ENCODE measurements at regions not wholly inside any gene's neighbourhood (a gene's known extent, or its start where the extent isn't known, plus 50 kb on each side); places are given as distances from the start of the nearest gene placed in this dataset.

DNA sequence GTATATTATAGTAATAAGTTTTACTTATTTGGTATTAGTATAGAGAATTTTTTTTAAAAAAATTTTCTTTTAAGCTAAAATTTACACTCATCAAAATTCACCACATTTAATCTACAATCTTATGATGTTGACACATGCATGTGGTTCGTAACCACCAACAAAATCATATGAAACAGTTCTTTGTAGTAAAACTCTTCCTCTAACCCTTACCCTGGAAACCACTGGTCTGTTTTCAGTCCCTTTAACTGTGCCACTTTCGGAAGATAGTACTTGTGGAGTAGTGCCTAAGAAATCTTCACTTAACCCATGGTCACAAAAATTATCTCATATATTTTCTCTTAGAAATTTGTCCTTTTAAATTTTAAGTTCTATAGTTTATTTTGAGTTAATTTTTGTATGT, 1498.8 kb downstream of the MAT2B start:
- 74% methylated on average over 2 of the region's 2 CpGs for WGBS
- no peak for DNase-seq (ENCODE audit: low spot score)
- Histone ChIP-seq H3K27ac (ENCODE audit: low read depth in 1 of 2, low read length in 2 of 2) (no peak overlapping the region), H3K27me3 (ENCODE audit: control insufficient read depth in 4 of 4, insufficient read depth in 4 of 4, low read length in 3 of 4) (no peaks in the 10 kb centered on the region), H3K9ac (ENCODE audit: low read depth in 1 of 2, low read length in 2 of 2) (no peak overlapping the region), H3K36me3 (ENCODE audit: control insufficient read depth in 4 of 4, insufficient read depth in 3 of 4, low read depth in 1 of 4, low read length in 3 of 4) (no peaks in the 10 kb centered on the region), H3K4me3 (ENCODE audit: low read depth in 1 of 3, low read length in 3 of 3) (no peak overlapping the region), H3K4me1 (ENCODE audit: control insufficient read depth in 4 of 4, insufficient read depth in 4 of 4, low read length in 3 of 4) (no peaks in the 10 kb centered on the region), H3K9me3 (ENCODE audit: control insufficient read depth in 4 of 4, low read length in 3 of 4) (no peaks in the 10 kb centered on the region)
- TF ChIP-seq HNF4G (IDR thresholded peaks at IDR 0.05) (no peak), HNF4A (conservative IDR thresholded peaks at IDR 0.05) (no peak), RXRA (IDR thresholded peaks at IDR 0.05) (no peak)

DNA sequence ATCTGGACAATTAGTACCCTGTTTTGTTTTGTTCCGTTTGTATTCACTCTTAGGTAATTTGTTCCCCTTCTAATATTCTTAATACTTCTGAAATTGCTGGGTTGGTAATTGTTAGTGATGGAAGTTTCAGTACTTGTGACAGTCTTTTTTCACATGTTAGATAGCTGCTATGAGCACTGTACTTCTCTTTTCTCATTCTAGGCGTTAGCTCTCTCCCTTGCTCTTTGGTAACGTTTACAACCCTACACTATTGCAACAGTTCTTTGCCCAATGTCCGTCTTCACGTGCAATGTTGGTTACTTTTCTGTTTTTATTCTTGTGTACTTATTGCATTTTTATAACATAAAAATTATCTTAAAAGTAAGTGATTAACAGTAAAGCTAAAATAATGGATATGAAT, 1509.0 kb downstream of the MAT2B start:
- Histone ChIP-seq H3K9me3 (ENCODE audit: control insufficient read depth in 4 of 4, low read length in 3 of 4) (no peaks in the 10 kb centered on the region), H3K27me3 (ENCODE audit: control insufficient read depth in 4 of 4, insufficient read depth in 4 of 4, low read length in 3 of 4) (peaks cover 0 to 5% (median 0%) of the 10 kb centered on the region in 4 donors), H3K9ac (ENCODE audit: low read depth in 1 of 2, low read length in 2 of 2) (no peak overlapping the region), H3K36me3 (ENCODE audit: control insufficient read depth in 4 of 4, insufficient read depth in 3 of 4, low read depth in 1 of 4, low read length in 3 of 4) (no peaks in the 10 kb centered on the region), H3K4me3 (ENCODE audit: low read depth in 1 of 3, low read length in 3 of 3) (no peak overlapping the region), H3K4me1 (ENCODE audit: control insufficient read depth in 4 of 4, insufficient read depth in 4 of 4, low read length in 3 of 4) (no peaks in the 10 kb centered on the region), H3K27ac (ENCODE audit: low read depth in 1 of 2, low read length in 2 of 2) (no peak overlapping the region)
- no peak for DNase-seq (ENCODE audit: low spot score)
- TF ChIP-seq TAF1 (conservative IDR thresholded peaks at IDR 0.05) (no peak), MAX (IDR thresholded peaks at IDR 0.05) (no peak), FOXA2 (IDR thresholded peaks at IDR 0.05) (no peak), HNF4A (conservative IDR thresholded peaks at IDR 0.05) (no peak), FOXA1 (IDR thresholded peaks at IDR 0.05) (no peak), JUND (IDR thresholded peaks at IDR 0.05) (no peak), REST (IDR thresholded peaks at IDR 0.05) (no peak), CTCF (IDR thresholded peaks at IDR 0.05; ENCODE audit: low read depth, low read length, missing input control) (no peak), YY1 (IDR thresholded peaks at IDR 0.05) (no peak), HNF4G (IDR thresholded peaks at IDR 0.05) (no peak), RXRA (IDR thresholded peaks at IDR 0.05) (no peak), EGR1 (IDR thresholded peaks at IDR 0.05; ENCODE audit: low read depth in 2 of 2) (no peak), GABPA (IDR thresholded peaks at IDR 0.05 in 1 of 2, conservative IDR thresholded peaks at IDR 0.05 in 1 of 2) (no peak), RAD21 (IDR thresholded peaks at IDR 0.05) (no peak), NR2F2 (IDR thresholded peaks at IDR 0.05) (no peak), SP1 (IDR thresholded peaks at IDR 0.05) (no peak)
- TF ChIP-seq, protein P1, sequence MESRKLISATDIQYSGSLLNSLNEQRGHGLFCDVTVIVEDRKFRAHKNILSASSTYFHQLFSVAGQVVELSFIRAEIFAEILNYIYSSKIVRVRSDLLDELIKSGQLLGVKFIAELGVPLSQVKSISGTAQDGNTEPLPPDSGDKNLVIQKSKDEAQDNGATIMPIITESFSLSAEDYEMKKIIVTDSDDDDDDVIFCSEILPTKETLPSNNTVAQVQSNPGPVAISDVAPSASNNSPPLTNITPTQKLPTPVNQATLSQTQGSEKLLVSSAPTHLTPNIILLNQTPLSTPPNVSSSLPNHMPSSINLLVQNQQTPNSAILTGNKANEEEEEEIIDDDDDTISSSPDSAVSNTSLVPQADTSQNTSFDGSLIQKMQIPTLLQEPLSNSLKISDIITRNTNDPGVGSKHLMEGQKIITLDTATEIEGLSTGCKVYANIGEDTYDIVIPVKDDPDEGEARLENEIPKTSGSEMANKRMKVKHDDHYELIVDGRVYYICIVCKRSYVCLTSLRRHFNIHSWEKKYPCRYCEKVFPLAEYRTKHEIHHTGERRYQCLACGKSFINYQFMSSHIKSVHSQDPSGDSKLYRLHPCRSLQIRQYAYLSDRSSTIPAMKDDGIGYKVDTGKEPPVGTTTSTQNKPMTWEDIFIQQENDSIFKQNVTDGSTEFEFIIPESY (IDR thresholded peaks at IDR 0.05), result no peak
- TF ChIP-seq, protein P2, sequence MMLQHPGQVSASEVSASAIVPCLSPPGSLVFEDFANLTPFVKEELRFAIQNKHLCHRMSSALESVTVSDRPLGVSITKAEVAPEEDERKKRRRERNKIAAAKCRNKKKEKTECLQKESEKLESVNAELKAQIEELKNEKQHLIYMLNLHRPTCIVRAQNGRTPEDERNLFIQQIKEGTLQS (IDR thresholded peaks at IDR 0.05), result no peak
- WGBS, result 59% methylated on average over 5 of the region's 5 CpGs

Measured in liver (tissue), 8 donors.